Pancreas (tissue), 10 donors: ENCODE measurements at regions not wholly inside any gene's neighbourhood (a gene's known extent, or its start where the extent isn't known, plus 50 kb on each side); places are given as distances from the start of the nearest gene placed in this dataset.

ENCODE experiments used
- ATAC-seq, 4 donors: fragments of 200-7000 bp; cut with Tn5 transposase; one replicate each; pipeline versions ENCODE4 v1.8.0 to v1.9.1; 2020; ENCODE audit warnings: mild to moderate bottlenecking in 4 of 4, moderate library complexity in 4 of 4
- DNase-seq, 6 donors: peaks; one replicate each; pipeline ENCODE4 v3.0.0-alpha.2; 2020
- FAIRE-seq: peaks from 2 replicates; lab custom pipeline; 2012; peaks lifted over from hg19 to GRCh38; lab: Jason Lieb, UNC
- H3K27ac ChIP-seq, 4 donors: fragments of 200-600 bp; sonication (generic); 1 replicate in 3 of 4; 2 replicates in 1 of 4; pipeline versions ENCODE4 v1.5.0 to v1.8.0; 2020
- H3K27me3 ChIP-seq, 4 donors: fragments of 200-600 bp; one replicate each; pipeline ENCODE4 v1.8.0; 2021
- H3K36me3 ChIP-seq, 3 donors: fragments of 200-600 bp; sonication (generic) in 1 of 3; one replicate each; pipeline versions ENCODE4 v1.5.0 to v1.8.0; 2020 to 2021
- H3K4me1 ChIP-seq, 3 donors: fragments of 200-600 bp; one replicate each; pipeline ENCODE4 v1.8.0; 2021
- H3K4me3 ChIP-seq, 4 donors: fragments of 200-600 bp; sonication (generic) in 2 of 4; one replicate each; pipeline versions ENCODE4 v1.5.0 to v1.8.0; 2020 to 2021
- H3K9me3 ChIP-seq, 4 donors: fragments of 200-600 bp; one replicate each; pipeline ENCODE4 v1.8.0; 2021
- WGBS, 2 donors: extraction: QIAGEN DNeasy Blood & Tissue Kit; methylation state at CpG; one replicate each; pipeline ENCODE4 v1.1.7; 2013; 5-methylcytosine and 5-hydroxymethylcytosine counted together
- intact Hi-C, 3 donors: fragments of 100-400 bp; cut with DNase I; formaldehyde crosslinking; loops; one replicate each; pipeline versions ENCODE4 v1.11.1 to v1.14.2; 2022
- TF ChIP-seq, protein P1 (sequence below), 4 donors: fragments of 200-600 bp; sonication (generic) in 3 of 4; IDR thresholded peaks; one replicate each; pipeline versions ENCODE4 v1.5.0 to v1.8.0; 2021; ENCODE audit warnings: antibody characterized with exemption in 4 of 4
- donor health status: healthy with polysubstance abuse.
- donor health status: DM: no; HTN: no; CAD: no; lungs with moderate emphysema.
- donor health status: DM: no; HTN: no; CAD: no.
- donor health status: control.
- donor health status: control.
- donor health status: Bipolar disorder and iron deficiency.
- donor health status: DM: yes; HTN: yes; CAD: no.
- donor health status: DM: no; HTN: no; CAD: no.
- donor health status: DM: no; HTN: no; CAD: no.
- donor health status: DM: yes; HTN: yes; CAD: no.

DNA sequence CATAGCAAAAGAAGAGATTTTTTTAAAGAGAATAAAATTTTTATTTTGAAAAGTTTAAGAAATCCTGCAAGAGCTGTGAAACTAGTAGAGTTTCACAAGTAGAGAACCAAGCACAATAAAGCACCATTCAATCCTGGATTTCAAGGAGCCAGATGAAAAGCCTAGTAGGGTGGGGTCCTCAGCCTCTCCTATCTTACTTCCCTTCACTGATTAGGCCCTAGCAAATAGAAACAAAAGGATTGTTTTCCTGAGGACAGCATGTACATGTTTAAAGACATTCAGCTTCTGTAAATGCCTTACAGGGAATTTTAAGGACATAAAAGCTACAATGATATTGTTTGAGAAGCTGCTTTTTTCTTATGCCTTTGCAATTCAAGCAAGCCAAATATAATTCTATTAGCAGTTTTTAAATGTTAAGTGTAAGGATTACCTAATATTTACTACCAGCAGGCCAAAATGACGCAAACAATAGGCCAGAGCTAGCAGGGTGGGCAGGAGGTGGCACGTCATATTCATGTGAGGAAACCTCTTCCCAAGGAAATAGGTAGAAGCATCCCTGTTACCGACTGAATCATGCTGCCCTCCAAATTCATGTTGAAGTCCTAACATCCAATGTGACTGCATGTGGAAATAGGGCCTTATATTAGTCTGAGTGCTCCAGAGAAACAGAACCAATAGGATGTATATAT, 337.6 kb downstream of the MLLT3 start:
- TF ChIP-seq, protein P1, sequence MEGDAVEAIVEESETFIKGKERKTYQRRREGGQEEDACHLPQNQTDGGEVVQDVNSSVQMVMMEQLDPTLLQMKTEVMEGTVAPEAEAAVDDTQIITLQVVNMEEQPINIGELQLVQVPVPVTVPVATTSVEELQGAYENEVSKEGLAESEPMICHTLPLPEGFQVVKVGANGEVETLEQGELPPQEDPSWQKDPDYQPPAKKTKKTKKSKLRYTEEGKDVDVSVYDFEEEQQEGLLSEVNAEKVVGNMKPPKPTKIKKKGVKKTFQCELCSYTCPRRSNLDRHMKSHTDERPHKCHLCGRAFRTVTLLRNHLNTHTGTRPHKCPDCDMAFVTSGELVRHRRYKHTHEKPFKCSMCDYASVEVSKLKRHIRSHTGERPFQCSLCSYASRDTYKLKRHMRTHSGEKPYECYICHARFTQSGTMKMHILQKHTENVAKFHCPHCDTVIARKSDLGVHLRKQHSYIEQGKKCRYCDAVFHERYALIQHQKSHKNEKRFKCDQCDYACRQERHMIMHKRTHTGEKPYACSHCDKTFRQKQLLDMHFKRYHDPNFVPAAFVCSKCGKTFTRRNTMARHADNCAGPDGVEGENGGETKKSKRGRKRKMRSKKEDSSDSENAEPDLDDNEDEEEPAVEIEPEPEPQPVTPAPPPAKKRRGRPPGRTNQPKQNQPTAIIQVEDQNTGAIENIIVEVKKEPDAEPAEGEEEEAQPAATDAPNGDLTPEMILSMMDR (IDR thresholded peaks at IDR 0.05): no peak
- DNase-seq (no peak), FAIRE-seq (no peak), ATAC-seq (no peak)
- no peak overlapping the region for H3K4me3 ChIP-seq
- 63 to 78% methylated on average over 3 of the region's 3 CpGs for WGBS, 2 donors
- H3K4me1 ChIP-seq: no peaks in the 10 kb centered on the region
- H3K27ac ChIP-seq: no peak overlapping the region
- intact Hi-C loops: no loop called here
- H3K9me3 ChIP-seq: no peaks in the 10 kb centered on the region
- H3K27me3 ChIP-seq: no peaks in the 10 kb centered on the region
- H3K36me3 ChIP-seq: no peaks in the 10 kb centered on the region

DNA sequence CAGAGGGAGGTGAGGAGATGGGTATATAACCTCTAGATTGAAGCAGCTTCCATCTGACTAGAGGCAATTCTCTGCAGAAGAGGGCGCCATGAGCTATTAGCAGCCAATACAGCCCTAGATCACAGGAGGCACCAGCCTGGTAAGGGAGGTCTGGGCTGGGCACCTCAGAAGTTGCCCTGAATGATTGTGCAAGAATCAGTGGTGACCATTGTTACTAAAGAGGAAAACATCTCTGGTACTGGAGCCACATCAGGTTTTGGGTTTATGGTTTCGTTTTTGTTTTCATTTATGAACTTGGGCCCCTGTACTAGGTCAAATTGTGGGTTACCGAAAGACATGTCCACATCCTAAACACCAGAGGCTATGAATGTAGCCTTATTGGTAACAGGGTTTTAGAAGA, 342.0 kb downstream of the MLLT3 start:
- intact Hi-C loops: no loop called here

DNA sequence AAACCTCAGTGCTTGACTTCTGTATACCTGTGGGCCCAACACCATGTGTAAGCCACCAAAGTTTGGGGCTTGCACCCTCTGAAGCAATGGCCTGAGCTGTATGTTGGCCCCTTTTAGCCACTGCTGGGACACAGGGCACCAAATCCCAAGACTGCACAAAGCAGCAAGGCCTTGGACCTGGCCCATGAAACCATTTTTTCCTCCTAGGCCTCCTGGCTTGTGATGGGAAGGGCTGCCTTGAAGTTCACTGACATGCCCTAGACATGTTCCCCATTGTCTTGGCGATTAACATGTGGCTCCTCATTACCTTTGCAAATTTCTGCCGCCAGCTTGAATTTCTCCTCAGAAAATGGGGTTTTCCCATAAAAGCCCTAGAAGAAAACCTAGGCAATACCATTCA, 345.5 kb downstream of the MLLT3 start:
- Histone ChIP-seq H3K4me3 (no peak overlapping the region), H3K4me1 (no peaks in the 10 kb centered on the region), H3K27me3 (no peaks in the 10 kb centered on the region), H3K27ac (no peak overlapping the region), H3K36me3 (no peaks in the 10 kb centered on the region), H3K9me3 (no peaks in the 10 kb centered on the region)
- FAIRE-seq (no peak), DNase-seq (no peak), ATAC-seq (no peak)
- WGBS, 2 donors: 91 to 96% methylated on average over 2 of the region's 2 CpGs
- TF ChIP-seq, protein P1 (IDR thresholded peaks at IDR 0.05): no peak
- intact Hi-C loops: no loop called here

More for the DNA sequence above, 342.0 kb downstream of the MLLT3 start:
- no peak for FAIRE-seq
- no peak for DNase-seq
- Histone ChIP-seq H3K4me3 (no peak overlapping the region), H3K4me1 (no peaks in the 10 kb centered on the region), H3K36me3 (no peaks in the 10 kb centered on the region), H3K27me3 (no peaks in the 10 kb centered on the region), H3K27ac (no peak overlapping the region), H3K9me3 (no peaks in the 10 kb centered on the region)
- ATAC-seq: no peak
- TF ChIP-seq, protein P1 (IDR thresholded peaks at IDR 0.05): no peak
- WGBS, 2 donors: 90% methylated on average over 3 of the region's 3 CpGs

DNA sequence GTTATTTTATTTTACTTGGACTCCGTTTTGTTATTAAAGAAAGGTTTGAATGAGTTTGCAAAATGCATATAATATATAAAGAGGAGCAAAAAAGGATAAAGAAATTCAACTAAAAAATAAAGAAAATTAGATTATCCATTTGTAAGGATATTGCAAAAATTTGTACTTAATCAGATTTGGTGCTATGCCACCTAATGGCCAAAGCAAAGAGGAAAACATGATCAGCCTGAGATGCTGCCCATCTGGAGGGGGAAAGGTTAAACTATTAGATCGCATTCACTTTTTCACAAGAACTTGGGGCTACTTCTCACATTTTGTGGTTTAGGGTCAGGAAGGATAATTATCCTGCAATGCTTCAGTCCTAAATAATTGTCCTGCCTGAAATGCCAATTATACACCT, 350.6 kb downstream of the MLLT3 start:
- Histone ChIP-seq H3K4me1 (no peaks in the 10 kb centered on the region), H3K27me3 (no peaks in the 10 kb centered on the region), H3K36me3 (no peaks in the 10 kb centered on the region), H3K9me3 (no peaks in the 10 kb centered on the region), H3K4me3 (no peak overlapping the region), H3K27ac (no peak overlapping the region)
- WGBS, 2 donors: 61 to 87% methylated on average over 2 of the region's 2 CpGs
- TF ChIP-seq, protein P1 (IDR thresholded peaks at IDR 0.05): no peak
- ATAC-seq: no peak
- no peak for DNase-seq
- intact Hi-C loops: no loop called here
- FAIRE-seq: no peak

DNA sequence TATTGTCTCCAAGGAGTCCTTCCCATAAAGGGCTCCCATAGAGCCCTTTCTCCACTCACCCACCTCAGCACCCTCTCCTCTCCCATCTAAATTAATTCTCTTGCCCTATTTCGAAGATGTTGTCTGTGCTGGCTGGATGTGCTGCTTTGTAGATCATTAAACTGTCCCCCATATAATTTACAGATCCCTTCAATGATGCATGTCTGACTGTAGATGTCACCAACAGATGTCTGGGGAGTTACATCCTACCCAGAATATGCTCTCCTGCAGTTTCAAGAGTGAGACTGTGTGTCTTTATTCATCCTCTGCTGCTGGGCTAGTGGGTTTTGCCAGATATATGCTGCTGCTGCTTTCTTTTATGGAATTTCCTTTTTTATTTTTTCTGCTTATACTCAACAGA, 351.2 kb downstream of the MLLT3 start:
- Histone ChIP-seq H3K27ac (no peak overlapping the region), H3K4me1 (no peaks in the 10 kb centered on the region), H3K36me3 (no peaks in the 10 kb centered on the region), H3K4me3 (no peak overlapping the region), H3K27me3 (no peaks in the 10 kb centered on the region), H3K9me3 (no peaks in the 10 kb centered on the region)
- FAIRE-seq: no peak
- TF ChIP-seq, protein P1 (IDR thresholded peaks at IDR 0.05): no peak
- ATAC-seq: no peak
- DNase-seq: no peak
- WGBS, 2 donors: 63 to 74% methylated on average over 1 of the region's 1 CpG
- intact Hi-C loops: no loop called here
